Activated CD4-positive, alpha-beta T cell treated with anti-CD3 and anti-CD28 coated beads, Interleukin-2, amount 50 U/mL, for 16 hours (primary cell): ENCODE measurements at regions not wholly inside any gene's neighbourhood (a gene's known extent, or its start where the extent isn't known, plus 50 kb on each side); places are given as distances from the start of the nearest gene placed in this dataset.

ENCODE experiments used
- DNase-seq: peaks from one replicate; pipeline ENCODE4 v3.0.0-alpha.2; 2020

DNA sequence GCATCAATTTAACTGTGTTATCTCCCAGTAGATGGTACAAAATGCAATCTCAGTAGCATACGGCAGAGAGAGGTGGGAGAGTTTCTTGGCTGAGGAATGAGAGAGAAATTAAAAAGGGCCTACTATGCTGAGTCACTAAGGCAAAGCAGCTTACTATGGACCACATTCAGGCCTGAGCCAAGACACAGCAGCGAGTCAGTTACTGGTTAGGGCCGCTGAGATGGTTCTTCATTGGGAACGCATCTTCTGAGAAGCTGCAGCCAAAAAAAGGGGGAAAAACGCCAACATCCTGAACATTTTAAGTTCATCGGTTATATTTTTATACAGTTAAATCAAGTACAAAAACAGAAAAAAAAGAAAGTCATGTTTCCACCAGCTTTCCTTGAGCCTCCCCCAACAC is 61.1 kb upstream of the BDNF start:
- DNase-seq = no peak

DNA sequence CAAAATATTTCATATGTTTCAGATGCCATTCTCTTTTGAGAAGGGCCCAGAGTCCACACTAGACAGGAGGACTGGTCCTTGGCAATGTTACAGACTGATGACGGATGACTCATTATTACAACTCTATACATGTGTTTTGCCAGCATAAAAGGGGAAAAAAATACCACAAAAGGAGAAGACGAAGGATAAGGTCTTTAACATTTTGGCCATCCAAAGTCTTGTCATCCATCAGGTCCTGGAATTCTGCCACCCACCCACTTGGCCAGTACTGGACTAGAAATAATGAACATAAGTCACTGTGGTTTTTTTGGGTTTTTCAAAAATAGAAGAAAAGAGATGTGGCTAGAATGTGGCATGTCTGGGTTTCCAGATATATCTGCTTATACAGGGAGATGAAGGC is 57.7 kb upstream of the BDNF start:
- no peak for DNase-seq

DNA sequence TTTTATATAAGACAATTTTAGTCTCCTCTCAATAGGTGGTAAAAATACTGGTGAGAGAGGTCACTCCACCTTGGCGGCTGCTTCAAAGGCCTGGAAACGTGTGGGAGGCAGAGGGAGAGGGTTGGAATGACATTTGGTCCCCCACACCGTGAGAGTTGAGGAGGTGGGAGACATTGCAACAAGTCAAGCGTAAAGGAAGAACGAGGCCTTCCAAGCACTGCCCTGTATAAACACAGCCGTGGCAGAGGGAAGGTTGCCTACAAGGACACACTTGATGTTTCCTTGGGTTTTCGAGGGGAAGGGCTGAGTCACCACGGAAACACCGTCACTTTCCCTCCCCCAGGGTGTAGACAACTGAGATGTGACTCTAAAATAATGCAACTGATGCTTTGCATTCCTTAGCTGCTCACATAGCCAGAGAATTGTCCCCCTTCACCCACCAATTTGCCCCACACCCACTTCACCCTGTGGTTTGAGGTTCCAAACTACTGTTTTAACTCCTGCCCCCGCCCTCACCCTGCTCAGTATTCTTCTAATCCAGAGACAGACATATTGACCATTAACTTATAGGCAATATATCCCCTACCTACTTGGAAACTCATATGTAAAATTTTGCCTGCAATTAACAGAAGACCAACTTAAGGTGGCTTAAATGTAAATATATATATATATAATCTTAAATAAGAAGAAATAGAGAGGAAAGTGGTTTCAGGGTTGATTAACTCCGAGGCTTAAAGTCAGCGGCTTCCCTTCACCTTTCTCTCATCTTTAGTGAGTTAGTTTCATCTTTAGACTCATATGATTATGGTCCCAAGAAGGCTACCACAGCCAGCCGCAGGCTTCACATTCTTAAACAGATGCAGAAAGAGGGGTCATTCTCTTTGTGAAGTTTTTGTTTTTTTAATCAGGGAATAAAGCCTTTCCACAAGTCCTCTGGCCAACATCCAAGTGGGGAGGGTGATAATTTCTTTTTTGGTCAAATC is 54.1 kb upstream of the BDNF start:
- DNase-seq = no peak
